ENCODE measurements at regions not wholly inside any gene's neighbourhood (a gene's known extent, or its start where the extent isn't known, plus 50 kb on each side); places are given as distances from the start of the nearest gene placed in this dataset.

DNA sequence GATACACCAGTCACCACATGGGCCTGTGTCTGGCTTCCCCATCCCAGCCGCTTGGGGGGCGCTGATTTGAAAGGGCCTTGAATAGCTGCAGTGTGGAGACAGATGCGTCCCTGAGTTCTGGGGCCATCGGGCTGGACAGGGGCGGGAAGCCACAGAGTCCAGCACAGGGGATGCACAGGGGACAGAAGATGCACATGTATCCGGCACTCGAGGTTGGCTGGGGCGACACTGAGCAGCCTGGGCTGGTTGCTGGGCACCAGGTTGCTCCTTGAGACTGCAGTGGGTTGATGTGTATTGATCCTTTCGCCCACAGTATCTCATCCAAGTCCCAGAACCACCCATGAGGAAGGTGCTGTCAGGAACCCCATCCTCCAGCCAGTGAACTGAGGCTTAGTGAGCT lies 99.3 kb upstream of the SYT13 start:
- H3K4me3 ChIP-seq: no peak overlapping the region
- TF ChIP-seq POLR2A (IDR thresholded peaks at IDR 0.05) (no peak), POLR2AphosphoS5 (IDR thresholded peaks at IDR 0.05) (no peak), EP300 (IDR thresholded peaks at IDR 0.05; ENCODE audit: low read depth) (no peak)
- TF ChIP-seq, protein P1, sequence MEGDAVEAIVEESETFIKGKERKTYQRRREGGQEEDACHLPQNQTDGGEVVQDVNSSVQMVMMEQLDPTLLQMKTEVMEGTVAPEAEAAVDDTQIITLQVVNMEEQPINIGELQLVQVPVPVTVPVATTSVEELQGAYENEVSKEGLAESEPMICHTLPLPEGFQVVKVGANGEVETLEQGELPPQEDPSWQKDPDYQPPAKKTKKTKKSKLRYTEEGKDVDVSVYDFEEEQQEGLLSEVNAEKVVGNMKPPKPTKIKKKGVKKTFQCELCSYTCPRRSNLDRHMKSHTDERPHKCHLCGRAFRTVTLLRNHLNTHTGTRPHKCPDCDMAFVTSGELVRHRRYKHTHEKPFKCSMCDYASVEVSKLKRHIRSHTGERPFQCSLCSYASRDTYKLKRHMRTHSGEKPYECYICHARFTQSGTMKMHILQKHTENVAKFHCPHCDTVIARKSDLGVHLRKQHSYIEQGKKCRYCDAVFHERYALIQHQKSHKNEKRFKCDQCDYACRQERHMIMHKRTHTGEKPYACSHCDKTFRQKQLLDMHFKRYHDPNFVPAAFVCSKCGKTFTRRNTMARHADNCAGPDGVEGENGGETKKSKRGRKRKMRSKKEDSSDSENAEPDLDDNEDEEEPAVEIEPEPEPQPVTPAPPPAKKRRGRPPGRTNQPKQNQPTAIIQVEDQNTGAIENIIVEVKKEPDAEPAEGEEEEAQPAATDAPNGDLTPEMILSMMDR (IDR thresholded peaks at IDR 0.05): no peak
- no peaks in the 10 kb centered on the region for H3K4me1 ChIP-seq
- no peaks in the 10 kb centered on the region for H3K36me3 ChIP-seq
- no peak for DNase-seq
- 78% methylated on average over 9 of the region's 9 CpGs; no CpG with 5 or more reads in 1 of the 2 donors for WGBS, 2 donors (ENCODE audit: low coverage in 1 of 2)
- in situ Hi-C loops (cut with MboI; ENCODE audit: low pct_ligation_motif_present in 1 of 4, low pct_unique_long_range_greater_than_20kb in 1 of 4, low sequenced_read_pairs in 3 of 4) (no loop called here), intact Hi-C loops (cut with DNase I; ENCODE audit: low total_unique reads) (no loop called here)
- no peaks in the 10 kb centered on the region for H3K9me3 ChIP-seq
- no peak overlapping the region for H3K27ac ChIP-seq
- H3K27me3 ChIP-seq: no peaks in the 10 kb centered on the region

DNA sequence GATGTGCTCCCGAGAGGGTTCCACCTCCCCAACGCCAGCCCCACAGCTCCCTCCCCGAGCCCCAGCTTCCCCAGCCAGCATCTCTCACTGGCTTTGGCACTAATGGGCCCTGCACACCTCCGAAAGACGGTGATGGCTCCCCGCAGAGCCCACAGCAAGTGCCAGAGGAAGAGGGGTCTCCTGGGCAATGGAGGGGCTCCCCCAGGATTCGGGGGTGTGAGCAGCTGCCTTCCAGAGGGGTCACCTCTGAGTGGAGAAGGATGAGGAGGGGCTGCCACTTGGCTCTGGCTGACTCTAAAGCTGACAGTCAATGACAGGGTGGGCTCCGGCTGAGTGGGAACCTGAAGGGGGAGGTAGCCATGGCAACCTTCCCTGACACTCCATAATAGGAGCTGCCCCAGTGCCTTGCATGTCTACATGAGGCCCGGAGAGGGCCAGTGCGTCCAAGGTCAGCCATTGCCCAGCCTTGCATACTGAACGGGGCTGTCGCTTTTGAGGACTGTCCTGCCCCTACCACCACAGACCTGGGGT lies 98.6 kb upstream of the SYT13 start:
- whole genome bisulfite sequencing, 2 donors (ENCODE audit: low coverage in 1 of 2): 56% methylated on average over 12 of the region's 12 CpGs; no CpG with 5 or more reads in 1 of the 2 donors
- no peaks in the 10 kb centered on the region for H3K4me1 ChIP-seq
- H3K9me3 ChIP-seq: no peaks in the 10 kb centered on the region
- intact Hi-C loops (cut with DNase I; ENCODE audit: low total_unique reads): no loop called here
- in situ Hi-C loops (cut with MboI; ENCODE audit: low pct_ligation_motif_present in 1 of 4, low pct_unique_long_range_greater_than_20kb in 1 of 4, low sequenced_read_pairs in 3 of 4): no loop called here
- no peak overlapping the region for H3K27ac ChIP-seq
- no peaks in the 10 kb centered on the region for H3K36me3 ChIP-seq
- no peak overlapping the region for H3K4me3 ChIP-seq
- peaks cover 2% of the 10 kb centered on the region for H3K27me3 ChIP-seq
- TF ChIP-seq, protein P1 (IDR thresholded peaks at IDR 0.05): no peak
- TF ChIP-seq POLR2A (IDR thresholded peaks at IDR 0.05) (no peak), POLR2AphosphoS5 (IDR thresholded peaks at IDR 0.05) (no peak), EP300 (IDR thresholded peaks at IDR 0.05; ENCODE audit: low read depth) (no peak)
- no peak for DNase-seq

DNA sequence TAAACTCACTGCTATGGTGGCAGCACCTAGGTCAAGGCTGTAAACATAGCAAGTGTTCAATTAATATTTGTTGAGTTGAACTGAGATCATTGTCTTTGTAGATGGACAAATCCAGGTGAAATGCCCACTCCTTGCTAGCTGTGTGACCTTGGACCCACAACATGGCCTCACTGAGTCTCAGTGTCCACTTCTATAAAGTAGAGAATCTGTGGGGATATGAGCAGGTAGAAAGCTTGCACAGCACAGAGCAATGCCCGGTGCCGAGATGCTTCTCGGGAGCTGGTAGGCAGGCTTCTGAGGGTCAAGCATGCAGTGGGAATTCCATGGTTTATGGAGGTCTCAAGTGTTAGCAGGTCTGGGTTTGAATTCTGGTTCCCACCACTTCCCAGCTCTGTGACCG lies 97.9 kb upstream of the SYT13 start:
- H3K4me1 ChIP-seq: no peaks in the 10 kb centered on the region
- no peak overlapping the region for H3K27ac ChIP-seq
- TF ChIP-seq POLR2AphosphoS5 (IDR thresholded peaks at IDR 0.05) (no peak), EP300 (IDR thresholded peaks at IDR 0.05; ENCODE audit: low read depth) (no peak)
- H3K27me3 ChIP-seq: peaks cover 3% of the 10 kb centered on the region
- intact Hi-C loops (cut with DNase I; ENCODE audit: low total_unique reads): no loop called here
- in situ Hi-C loops (cut with MboI; ENCODE audit: low pct_ligation_motif_present in 1 of 4, low pct_unique_long_range_greater_than_20kb in 1 of 4, low sequenced_read_pairs in 3 of 4): no loop called here
- no peaks in the 10 kb centered on the region for H3K36me3 ChIP-seq
- no peaks in the 10 kb centered on the region for H3K9me3 ChIP-seq
- no peak for DNase-seq
- 40 to 77% methylated on average over 1 to 4 of the region's 4 CpGs for WGBS, 2 donors (ENCODE audit: low coverage in 1 of 2)
- H3K4me3 ChIP-seq: no peak overlapping the region

DNA sequence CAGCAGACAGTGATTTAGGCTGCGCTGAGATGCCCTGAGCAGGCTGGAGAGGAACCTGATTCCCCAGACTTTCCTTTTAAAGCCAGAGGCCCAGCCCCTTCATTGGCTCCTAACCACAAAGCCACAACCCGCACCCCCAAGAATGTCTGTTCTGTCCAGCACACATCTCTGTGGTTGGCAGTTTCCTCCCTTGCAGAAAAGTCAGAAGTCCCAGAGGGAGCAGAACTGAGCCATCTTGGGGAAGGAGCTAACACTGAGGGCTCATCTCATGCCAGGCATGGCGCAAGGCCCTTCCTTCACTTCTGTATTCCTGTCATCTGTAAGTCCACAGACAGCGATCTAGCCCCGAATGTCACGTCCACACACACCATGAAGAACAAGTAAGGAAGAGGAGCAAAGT lies 97.1 kb upstream of the SYT13 start:
- peaks cover 3% of the 10 kb centered on the region for H3K27me3 ChIP-seq
- no peak overlapping the region for H3K27ac ChIP-seq
- H3K4me1 ChIP-seq: no peaks in the 10 kb centered on the region
- 60% methylated on average over 6 of the region's 6 CpGs; no CpG with 5 or more reads in 1 of the 2 donors for WGBS, 2 donors (ENCODE audit: low coverage in 1 of 2)
- in situ Hi-C loops (cut with MboI; ENCODE audit: low pct_ligation_motif_present in 1 of 4, low pct_unique_long_range_greater_than_20kb in 1 of 4, low sequenced_read_pairs in 3 of 4) (no loop called here), intact Hi-C loops (cut with DNase I; ENCODE audit: low total_unique reads) (no loop called here)
- no peak overlapping the region for H3K4me3 ChIP-seq
- TF ChIP-seq, protein P1 (IDR thresholded peaks at IDR 0.05): no peak
- no peak for TF ChIP-seq POLR2A (IDR thresholded peaks at IDR 0.05)
- TF ChIP-seq POLR2AphosphoS5 (IDR thresholded peaks at IDR 0.05): no peak
- no peak for TF ChIP-seq EP300 (IDR thresholded peaks at IDR 0.05; ENCODE audit: low read depth)
- no peak for DNase-seq
- no peaks in the 10 kb centered on the region for H3K36me3 ChIP-seq
- H3K9me3 ChIP-seq: no peaks in the 10 kb centered on the region
